ES-I3 (cell line): ENCODE measurements at regions not wholly inside any gene's neighbourhood (a gene's known extent, or its start where the extent isn't known, plus 50 kb on each side); places are given as distances from the start of the nearest gene placed in this dataset.

Experiments
- H3K36me3 ChIP-seq: 2 replicates; pipeline ENCODE4 v1.6.1; 2013; ENCODE audit warnings: mild to moderate bottlenecking, low read length, control low read depth, moderate library complexity; ENCODE audit not compliant: insufficient read depth
- H3K4me1 ChIP-seq: 2 replicates; pipeline ENCODE4 v1.6.1; 2013; ENCODE audit warnings: mild to moderate bottlenecking, control low read depth, low read length; ENCODE audit not compliant: insufficient read depth
- H3K9ac ChIP-seq: 2 replicates; pipeline ENCODE4 v1.6.1; 2013; ENCODE audit warnings: low read depth, mild to moderate bottlenecking, low read length, moderate library complexity
- H3K9me3 ChIP-seq: 2 replicates; pipeline ENCODE4 v1.6.1; 2013; ENCODE audit warnings: mild to moderate bottlenecking, low read length, moderate library complexity; ENCODE audit not compliant: control insufficient read depth, insufficient read depth

DNA sequence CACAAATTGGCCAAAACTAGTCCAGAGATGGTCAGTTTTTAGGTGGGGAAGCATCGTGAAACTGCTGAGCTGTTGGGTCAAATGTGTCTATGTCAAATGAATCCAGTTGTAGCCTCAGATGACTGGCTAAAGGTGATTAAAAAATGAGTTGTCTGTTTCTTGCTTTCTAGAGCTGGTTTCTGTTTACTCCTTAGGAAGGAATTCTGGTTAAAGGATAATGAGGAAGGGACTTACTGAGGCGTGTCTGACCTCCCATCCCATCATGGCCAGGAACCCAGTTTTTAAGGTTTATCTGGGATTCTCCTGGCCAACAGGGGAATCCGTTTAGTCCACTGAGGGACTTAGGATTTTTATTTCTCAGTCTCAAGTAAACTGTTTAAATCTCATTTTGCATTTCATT, 256.5 kb downstream of the UQCRFS1 start:
- Histone ChIP-seq H3K4me1 (no peaks in the 10 kb centered on the region), H3K36me3 (no peaks in the 10 kb centered on the region), H3K9ac (no peak overlapping the region), H3K9me3 (0 out of 2 replicates have a peak, but pooled peaks cover 3% of the 10 kb centered on the region)

DNA sequence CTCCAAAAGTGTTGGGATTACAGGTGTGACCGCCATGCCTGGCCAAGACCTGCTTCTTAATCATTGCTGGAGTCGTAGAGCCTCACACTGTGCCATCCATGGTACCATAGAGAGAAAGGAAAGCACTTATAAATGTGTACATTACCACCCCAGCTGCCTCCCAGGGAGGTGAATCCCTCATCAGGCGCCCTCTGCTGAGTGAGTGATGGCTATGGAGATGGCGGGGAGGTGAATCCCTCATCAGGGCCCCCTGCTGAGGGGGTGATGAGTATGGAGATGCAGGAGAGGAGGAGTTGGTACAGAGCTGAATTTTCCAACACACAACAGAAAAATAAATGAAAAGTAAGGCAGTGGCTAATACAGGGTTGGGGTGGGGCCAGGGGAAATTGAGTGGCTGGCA, 263.4 kb downstream of the UQCRFS1 start:
- H3K36me3 ChIP-seq: no peaks in the 10 kb centered on the region
- no peaks in the 10 kb centered on the region for H3K9me3 ChIP-seq
- H3K9ac ChIP-seq: no peak overlapping the region
- no peaks in the 10 kb centered on the region for H3K4me1 ChIP-seq

DNA sequence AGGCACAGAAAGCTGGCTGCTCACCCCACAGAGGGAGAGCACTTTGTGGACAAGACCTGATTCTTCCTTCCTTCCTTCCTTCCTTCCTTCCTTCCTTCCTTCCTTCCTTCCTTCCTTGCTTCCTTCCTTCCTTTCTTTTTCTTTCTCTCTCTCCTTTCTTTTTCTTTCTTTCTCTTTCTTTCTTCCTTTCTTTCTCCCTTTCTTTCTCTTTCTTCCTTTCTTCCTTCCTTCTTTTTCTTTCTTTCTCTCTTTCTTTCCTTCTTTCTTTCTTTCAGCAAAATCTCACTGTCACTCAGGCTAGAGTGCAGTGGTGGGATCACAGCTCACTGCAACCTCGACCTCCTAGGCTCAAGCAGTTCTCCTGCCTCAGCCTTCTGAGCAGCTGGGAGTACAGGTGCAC, 263.9 kb downstream of the UQCRFS1 start:
- Histone ChIP-seq H3K4me1 (no peaks in the 10 kb centered on the region), H3K36me3 (no peaks in the 10 kb centered on the region), H3K9ac (no peak overlapping the region), H3K9me3 (no peaks in the 10 kb centered on the region)

DNA sequence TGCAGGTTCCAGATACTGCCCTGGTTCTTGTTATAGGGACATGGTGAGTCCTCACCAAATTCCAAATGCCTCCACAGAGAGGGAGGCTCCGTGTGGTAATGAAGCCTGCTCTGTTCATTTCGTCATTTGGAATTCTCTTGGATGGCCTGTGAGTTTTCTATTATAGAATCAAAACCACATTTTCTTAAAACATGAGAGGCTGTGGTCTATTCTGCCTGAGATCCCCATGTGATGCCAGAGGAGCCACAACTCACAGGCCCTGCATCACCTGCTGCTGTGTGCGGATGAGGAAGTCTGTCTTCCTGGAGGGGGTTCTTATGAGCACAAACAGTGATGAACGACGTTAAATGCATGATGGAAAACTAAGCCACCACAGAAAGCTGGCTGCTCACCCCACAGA, 264.4 kb downstream of the UQCRFS1 start:
- Histone ChIP-seq H3K9ac (no peak overlapping the region), H3K4me1 (no peaks in the 10 kb centered on the region), H3K36me3 (no peaks in the 10 kb centered on the region), H3K9me3 (no peaks in the 10 kb centered on the region)

DNA sequence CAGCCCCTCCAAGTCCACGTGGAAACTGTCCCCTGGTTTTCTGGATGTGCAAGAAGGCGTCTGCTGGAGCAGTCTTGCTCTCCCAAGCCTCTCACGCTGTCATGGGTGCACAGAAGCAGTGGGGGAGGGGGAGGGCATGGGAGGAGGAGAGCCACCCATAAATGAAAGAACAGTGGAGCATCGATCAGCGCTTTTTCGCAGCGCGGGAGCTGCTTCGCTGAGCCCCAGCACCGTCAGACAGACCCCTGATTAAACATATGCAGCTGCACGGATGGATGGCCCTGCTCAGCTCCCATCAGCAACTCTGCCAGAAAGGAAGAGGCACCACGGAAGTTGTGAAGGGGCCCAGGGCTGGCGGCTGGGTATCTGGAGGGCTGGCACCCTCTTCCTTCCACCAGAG, 264.9 kb downstream of the UQCRFS1 start:
- H3K9me3 ChIP-seq: no peaks in the 10 kb centered on the region
- H3K4me1 ChIP-seq: no peaks in the 10 kb centered on the region
- no peaks in the 10 kb centered on the region for H3K36me3 ChIP-seq
- no peak overlapping the region for H3K9ac ChIP-seq

DNA sequence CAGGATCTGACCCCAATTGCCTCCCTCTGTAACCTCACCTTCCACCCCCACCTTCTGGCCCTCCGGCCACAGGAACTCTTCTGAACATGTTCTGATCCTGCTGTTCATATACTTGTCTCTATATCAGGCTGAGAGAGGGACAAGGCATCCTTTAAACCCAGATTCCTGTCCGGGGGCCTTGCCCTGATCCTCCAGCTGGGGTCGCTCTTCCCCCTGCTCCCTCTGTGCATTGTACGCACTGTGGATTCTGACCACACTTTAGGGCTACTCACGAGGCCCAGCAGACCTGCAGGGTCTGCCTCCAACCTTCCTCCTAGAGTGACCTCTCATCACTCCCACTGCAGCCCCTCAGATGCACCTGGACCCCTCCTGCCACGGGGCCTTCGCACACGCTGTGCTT, 269.3 kb downstream of the UQCRFS1 start:
- Histone ChIP-seq H3K9me3 (no peaks in the 10 kb centered on the region), H3K4me1 (no peaks in the 10 kb centered on the region), H3K36me3 (no peaks in the 10 kb centered on the region), H3K9ac (no peak overlapping the region)

DNA sequence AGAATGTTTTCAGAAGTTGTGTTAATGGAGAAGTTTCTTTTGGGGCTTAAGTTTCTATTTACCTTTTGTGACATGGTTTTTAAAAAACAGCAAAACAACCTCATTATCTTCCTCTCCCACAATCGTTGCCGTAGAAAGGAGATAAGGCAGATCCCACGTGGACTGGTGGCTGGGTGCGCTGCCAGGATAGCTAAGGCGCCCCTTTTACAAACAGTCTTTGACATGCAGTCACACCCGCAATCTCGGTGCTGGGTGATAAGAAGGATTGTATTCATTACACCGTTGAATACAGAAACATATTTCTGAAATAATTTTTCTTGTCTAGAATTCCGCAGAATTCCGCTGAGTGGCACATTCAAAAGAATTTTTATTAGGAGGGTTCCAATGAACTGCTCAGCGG, 271.1 kb downstream of the UQCRFS1 start:
- H3K4me1 ChIP-seq: no peaks in the 10 kb centered on the region
- H3K9me3 ChIP-seq: no peaks in the 10 kb centered on the region
- no peak overlapping the region for H3K9ac ChIP-seq
- no peaks in the 10 kb centered on the region for H3K36me3 ChIP-seq

DNA sequence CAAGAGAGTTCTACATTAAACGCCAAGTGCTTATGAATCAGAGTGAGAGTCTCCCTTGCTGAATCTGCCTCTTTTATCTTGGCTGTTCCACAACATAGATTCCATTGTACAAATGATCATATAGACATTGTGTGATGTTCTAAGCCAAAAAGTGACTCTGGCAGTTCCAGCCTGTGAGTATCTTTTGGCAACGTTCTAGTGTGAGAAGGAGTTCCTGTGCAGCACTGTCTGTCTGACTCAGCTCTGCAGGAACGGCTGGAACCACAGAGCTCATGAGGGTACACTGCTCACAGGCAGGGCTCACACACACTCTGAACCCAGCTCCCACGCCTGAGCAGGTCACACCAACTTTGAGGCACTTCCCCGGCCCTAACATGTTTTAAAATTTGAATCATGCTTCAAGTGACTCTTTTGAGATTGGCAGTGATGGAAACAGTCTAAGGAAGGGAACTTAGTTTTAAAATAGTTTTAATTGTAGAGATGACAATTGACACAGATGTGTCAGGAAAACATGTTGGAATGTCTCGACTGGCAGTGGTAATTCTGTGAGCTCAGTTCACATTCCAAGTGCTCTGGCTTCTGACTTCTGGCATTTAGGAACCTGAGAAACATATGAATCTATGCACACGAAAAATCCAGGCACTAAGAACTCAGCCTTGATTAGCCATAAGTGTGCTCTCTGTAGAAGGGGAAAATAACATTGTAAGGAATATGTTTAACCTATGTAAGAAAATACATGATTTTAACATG, 272.0 kb downstream of the UQCRFS1 start:
- Histone ChIP-seq H3K9me3 (no peaks in the 10 kb centered on the region), H3K4me1 (no peaks in the 10 kb centered on the region), H3K36me3 (no peaks in the 10 kb centered on the region), H3K9ac (no peak overlapping the region)

DNA sequence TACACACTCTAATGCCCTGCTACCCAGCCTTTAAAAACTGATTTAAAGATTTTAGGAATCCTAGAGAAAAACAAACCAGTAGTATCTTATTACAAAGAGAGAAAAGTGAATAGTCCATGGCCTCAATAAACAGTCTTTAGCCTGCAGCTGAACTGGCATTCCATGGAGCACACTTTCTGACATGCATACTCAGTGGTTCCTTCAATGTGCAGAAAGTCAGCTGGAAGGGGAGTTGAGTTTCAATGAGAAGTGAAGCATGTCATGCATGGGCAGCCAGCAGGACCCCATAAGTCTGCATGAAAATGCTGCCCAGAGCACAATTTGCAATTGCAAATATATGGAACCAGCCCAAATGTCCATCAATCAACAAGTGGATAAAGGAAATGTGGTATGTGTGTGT, 273.7 kb downstream of the UQCRFS1 start:
- Histone ChIP-seq H3K4me1 (no peaks in the 10 kb centered on the region), H3K36me3 (no peaks in the 10 kb centered on the region), H3K9me3 (no peaks in the 10 kb centered on the region), H3K9ac (no peak overlapping the region)

DNA sequence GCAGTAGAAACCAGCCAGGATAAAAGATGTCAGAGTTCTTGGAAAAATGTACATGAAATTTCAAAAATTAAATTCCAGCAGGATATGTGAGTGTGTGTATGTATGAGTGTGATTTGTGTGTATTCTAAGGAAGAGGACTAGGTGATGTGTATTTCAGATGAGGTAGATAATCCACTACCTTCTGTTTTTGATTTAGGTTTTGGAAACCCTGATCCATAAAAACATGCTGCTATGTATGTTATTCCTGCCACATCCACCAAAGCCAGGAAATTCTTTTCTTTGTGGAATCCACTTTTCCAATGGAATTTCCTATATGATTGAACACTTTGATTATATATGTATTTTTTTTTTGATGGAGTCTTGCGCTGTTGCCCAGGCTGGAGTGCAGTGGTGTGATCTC, 276.9 kb downstream of the UQCRFS1 start:
- Histone ChIP-seq H3K9me3 (no peaks in the 10 kb centered on the region), H3K36me3 (no peaks in the 10 kb centered on the region), H3K9ac (no peak overlapping the region), H3K4me1 (no peaks in the 10 kb centered on the region)

DNA sequence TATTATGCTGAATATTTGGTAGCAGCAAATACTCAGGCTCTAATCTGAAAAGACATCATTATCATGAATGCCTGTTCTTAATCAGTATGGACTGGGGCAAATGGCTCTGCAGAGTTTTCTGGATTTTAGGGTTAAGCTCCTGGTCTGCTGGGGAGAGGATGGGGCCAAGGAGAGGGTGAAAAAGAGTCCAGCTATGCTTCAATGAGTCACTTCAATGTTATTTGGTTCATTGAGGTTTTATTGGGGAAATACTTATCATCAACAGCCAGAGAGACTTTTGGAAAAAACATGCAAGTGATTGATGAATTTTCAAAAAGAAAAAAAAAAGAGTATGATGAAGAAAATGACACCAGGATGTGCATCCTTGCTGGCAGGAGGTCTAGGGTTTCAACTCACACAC, 278.3 kb downstream of the UQCRFS1 start:
- no peak overlapping the region for H3K9ac ChIP-seq
- no peaks in the 10 kb centered on the region for H3K9me3 ChIP-seq
- H3K36me3 ChIP-seq: no peaks in the 10 kb centered on the region

DNA sequence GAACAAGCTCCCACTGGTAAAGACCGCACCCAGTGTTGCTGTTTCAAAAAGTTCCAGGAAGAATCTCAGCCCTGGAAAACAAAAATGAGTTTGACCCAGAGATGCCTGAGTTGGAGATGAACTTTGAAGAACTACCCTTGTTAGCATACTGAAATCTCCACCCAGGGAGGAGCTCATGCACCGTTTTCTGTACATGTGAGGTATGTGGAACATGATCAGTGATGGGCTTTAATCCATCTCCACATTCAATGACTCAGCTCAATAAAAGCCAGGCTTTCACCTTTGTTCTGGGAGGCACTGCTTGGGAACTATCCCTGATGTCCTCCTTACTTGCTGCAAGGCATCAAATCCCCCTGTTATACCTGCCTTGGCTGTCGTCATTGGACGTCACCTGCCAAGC, 279.9 kb downstream of the UQCRFS1 start:
- no peak overlapping the region for H3K9ac ChIP-seq
- no peaks in the 10 kb centered on the region for H3K36me3 ChIP-seq
- H3K4me1 ChIP-seq: no peaks in the 10 kb centered on the region
- no peaks in the 10 kb centered on the region for H3K9me3 ChIP-seq

More for the DNA sequence above, 278.3 kb downstream of the UQCRFS1 start:
- H3K4me1 ChIP-seq: no peaks in the 10 kb centered on the region

DNA sequence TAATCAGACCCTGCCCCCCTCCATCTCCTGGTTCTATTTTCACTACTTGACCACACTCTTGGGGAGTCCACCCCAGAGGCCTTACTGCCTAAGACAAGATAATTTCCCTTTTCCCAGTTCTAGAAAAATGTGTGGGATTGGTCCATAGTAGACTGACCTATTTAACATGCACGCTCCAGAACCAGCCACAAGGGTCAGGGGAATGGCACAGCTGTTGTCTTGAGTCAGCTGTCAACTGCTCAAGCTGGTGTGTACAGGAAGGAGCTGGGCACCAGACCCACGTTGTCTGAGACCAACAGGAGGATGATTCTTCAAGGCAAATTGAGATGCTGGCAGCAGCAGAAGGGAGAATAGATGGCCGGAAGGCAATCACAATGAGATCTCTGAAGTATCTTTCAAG, 280.5 kb downstream of the UQCRFS1 start:
- H3K9ac ChIP-seq: no peak overlapping the region
- H3K36me3 ChIP-seq: no peaks in the 10 kb centered on the region
- no peaks in the 10 kb centered on the region for H3K4me1 ChIP-seq
- H3K9me3 ChIP-seq: no peaks in the 10 kb centered on the region

DNA sequence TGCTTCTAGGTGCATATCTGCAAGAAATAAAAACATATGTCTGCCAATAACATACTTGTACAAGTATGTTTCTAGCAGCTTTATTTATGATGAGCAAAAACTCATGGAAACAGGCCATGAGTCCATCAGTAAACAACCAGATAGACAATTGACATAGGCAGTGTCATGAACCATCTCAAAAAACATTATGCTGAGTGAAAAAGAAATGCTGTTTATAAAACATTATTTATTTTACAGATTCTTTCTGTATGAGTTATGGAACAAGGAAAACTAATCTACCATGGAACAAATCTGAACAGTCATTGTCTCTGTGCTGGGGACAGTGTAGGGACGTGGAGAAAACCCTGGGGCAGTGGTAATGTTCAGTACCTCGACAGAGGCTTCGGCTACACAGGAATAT, 283.9 kb downstream of the UQCRFS1 start:
- H3K4me1 ChIP-seq: no peaks in the 10 kb centered on the region
- H3K36me3 ChIP-seq: no peaks in the 10 kb centered on the region
- no peak overlapping the region for H3K9ac ChIP-seq
- no peaks in the 10 kb centered on the region for H3K9me3 ChIP-seq

DNA sequence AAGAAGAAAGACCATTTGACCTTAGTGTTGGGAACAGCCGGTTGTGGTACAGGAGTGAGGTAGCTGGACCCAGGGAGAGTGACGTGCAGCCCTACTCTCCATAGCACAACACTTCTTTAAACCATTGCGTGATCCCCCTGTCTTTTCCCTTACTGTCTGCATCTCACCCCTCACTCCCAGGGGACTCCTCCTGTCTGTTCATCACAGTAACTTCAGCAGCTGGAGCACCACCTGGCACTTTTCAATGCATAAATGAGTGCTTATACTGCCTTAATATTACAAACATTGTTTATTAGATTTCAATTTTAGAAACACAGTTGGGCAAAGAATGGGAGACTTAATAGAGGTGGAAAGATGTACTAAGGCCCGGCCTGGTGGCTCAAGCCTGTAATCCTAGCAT, 285.5 kb downstream of the UQCRFS1 start:
- Histone ChIP-seq H3K9me3 (no peaks in the 10 kb centered on the region), H3K4me1 (no peaks in the 10 kb centered on the region), H3K36me3 (no peaks in the 10 kb centered on the region), H3K9ac (no peak overlapping the region)
